RPMI7951 (cell line): ENCODE measurements at regions not wholly inside any gene's neighbourhood (a gene's known extent, or its start where the extent isn't known, plus 50 kb on each side); places are given as distances from the start of the nearest gene placed in this dataset.
A peak's percentile ranks its signal among the peaks of the same experiment; 100 is the strongest.

ENCODE experiments used
- DNase-seq: peaks from one replicate; pipeline ENCODE4 v3.0.0-alpha.2; 2012; ENCODE audit warnings: low read depth

GRCh38 chr14:61167642-61168041 is 113.5 kb downstream of the TMEM30B start:
- DNase-seq, result no peak

DNA sequence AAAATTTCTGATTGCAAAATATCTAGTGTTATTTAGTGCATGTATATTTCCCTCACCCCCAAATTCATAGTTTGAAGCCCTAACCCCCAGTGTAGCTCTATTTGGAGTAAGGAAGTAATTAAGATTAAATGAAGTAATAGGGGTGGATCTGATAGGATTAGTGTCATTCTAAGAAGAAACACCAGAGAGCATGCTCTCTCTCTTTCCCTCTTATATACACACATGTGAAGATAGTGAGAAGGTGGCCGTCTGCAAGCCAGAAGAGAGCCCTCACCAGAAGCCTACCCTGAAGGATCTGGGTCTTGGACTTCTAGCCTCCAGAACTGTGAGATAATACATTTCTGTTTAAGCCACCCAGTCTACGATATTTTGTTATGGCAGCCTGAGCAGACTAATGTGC is 120.3 kb downstream of the TMEM30B start:
- DNase-seq, result no peak

DNA sequence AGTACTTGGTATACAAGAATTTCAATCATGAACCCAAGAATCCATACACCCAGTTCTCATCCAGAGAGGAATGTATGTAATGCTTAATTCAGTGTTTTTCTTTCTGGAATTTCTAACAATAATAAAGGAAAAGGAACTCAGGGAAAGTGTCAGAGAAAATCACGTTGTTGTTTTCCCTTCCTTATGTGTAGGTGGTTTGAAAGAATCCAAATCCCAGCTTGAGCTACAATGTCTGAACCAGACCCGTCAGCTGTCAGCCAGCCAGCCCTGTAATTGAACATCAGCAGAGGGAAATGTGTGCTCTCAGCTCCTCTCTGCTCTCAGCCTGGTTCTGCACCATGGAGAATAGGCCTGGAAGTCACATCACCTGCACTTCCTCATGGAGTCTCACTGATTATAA is 126.5 kb downstream of the TMEM30B start:
- no peak for DNase-seq

- DNase-seq, result no peak
These were observed 127.1 kb downstream of the TMEM30B start for GRCh38 chr14:61153914-61154545.

- DNase-seq, result peak; percentile 57
These were observed 127.7 kb downstream of the TMEM30B start for GRCh38 chr14:61153431-61153830.

DNA sequence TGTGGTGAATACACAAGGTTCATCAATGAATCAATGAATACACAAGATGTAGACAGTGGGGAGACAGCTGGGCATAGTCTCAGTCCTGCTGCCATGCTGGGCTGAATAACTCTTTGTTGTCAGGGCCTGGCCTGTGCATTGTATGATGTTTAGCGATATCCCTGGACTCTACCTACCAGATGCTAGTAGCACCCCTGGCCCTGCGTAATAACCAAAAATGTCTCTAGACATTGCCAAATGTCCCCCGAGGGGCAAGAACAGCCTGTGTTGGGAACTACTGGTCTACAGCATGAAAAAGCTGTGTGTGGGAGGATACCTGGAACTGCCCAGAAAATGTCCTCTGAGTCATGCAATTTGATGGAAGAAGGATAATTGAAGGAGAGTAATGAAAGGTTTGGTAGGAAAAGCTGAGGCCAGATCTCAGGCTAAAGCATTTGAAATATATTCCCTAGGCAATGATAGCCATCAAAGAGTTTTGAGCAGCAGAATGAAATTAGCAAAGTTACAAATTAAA is 128.2 kb downstream of the TMEM30B start:
- DNase-seq, result peak; percentile 84

DNA sequence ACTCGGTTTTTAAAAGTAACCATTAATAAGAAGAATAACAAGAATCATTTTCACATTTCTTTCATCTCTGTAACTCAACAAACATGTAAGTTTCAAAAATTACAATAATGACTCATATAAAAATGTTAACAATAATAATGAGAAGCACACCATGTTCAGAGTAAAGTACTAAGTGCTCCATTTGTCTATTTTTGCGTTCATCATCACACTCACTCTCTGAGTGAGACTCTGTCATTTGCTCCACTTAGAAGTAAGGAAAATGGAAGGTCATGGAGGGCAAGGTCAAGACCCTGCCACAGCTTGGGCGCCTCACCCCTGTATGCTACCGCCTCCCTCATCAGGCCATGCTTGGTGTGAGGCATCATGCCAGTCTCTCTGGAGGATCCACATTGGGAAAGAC is 129.9 kb downstream of the TMEM30B start:
- DNase-seq, result no peak

- DNase-seq, result no peak
These were observed 130.3 kb downstream of the TMEM30B start for GRCh38 chr14:61150851-61151250.

- DNase-seq, result no peak
These were observed 131.2 kb downstream of the TMEM30B start for GRCh38 chr14:61149896-61150295.

DNA sequence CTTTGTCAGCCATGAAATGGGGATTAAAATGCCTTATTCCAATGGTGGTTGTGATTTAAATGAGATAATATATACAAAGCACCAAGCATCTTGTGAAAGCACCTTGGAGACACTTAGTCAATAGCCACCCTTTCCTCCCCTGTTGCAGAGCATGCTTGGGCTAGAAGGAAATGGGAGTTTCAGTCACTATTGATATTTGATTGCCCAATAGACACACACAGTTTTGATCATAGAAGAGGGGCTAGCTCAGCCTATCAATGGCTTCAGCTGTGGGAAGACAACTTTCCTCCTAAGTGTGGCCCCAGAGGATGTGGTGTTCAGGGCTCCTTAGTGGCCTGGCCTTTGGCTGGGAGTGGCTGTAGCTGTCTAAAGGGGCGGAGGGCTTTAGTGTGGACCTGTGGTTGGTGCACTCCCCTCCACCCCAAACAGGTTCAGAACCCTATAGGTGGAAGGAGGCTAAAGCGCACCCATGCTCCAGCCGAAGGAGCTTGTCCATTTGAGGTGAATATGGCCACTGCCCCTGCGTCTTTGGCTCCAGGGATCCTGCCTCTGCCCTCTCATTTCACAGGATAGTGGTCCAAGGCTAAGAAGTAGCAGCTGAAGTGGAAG is 132.3 kb downstream of the TMEM30B start:
- no peak for DNase-seq

DNA sequence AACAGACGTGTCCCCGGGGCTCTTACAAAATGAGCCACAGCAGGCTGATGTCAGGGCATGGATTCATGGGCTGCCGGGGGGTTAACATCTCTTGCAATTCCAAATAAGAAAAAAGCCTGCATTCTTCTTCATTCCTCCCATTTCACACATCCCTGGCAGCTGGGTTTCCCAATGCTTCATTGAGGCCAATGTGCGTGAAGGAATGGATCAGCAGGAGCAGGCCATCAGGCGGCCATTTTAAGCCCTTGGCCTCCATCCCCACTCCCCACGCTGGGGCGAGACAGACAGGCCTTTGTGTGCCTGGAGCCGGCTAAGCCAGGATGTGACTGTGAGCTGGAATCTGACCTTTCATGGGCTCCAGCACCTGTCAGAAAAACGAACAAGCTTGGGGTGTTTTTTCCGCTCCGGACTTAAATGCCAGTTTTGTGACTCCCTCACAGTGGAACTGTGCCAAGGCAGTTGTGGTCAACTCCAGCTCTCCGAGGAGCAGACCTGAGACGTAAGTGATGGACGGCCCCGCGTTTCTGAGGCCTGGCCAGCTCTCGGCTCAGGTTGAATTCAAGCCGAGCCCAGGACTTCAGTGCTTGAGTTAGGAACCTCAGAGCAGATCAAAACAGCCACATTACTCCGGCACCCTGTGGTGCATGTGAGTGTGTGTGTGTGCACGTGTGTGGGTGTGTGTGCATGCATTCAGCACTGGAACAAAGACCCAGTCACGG is 133.1 kb downstream of the TMEM30B start:
- DNase-seq, result peak; percentile 99

DNA sequence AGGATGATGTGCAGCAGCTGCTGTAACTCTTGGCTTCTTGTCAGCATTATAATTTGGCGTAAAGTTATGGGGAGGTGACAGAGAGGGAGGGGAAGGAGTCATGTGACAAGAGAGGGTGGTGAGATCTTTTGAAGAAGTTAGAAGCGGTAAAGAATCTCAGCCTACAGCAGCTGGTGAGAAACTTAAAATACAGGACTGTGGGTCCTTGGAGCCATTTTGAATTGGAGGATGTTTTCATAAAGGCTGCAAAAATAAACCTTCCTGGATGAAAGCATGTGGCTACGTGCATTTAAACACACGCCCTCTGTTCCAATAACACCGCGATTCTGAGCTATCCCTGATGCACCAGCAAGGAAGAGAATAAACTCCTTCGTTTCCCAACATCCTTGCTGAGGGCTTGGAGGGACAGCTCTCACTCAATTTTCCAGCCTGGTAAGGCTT is 133.7 kb downstream of the TMEM30B start:
- DNase-seq, result peak; percentile 90

DNA sequence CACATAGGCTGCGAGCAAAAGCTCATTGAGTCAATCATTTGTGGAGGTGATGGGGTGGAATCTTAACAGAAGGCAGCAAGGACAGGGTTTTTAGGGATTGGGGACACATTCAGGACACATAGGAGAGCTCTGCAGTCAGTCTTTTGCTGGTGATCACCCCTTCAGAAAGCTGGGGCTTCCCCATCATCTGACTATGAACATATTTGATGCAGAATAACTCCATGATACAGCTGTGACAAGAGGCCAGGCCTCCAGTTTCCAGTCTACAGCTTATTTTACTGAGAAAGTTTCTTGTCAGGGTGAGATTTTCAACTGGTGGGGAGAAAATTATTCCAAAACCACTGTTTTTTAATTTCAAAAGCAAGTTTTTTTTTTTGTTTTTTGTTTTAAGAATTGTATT is 134.2 kb downstream of the TMEM30B start:
- DNase-seq, result no peak

DNA sequence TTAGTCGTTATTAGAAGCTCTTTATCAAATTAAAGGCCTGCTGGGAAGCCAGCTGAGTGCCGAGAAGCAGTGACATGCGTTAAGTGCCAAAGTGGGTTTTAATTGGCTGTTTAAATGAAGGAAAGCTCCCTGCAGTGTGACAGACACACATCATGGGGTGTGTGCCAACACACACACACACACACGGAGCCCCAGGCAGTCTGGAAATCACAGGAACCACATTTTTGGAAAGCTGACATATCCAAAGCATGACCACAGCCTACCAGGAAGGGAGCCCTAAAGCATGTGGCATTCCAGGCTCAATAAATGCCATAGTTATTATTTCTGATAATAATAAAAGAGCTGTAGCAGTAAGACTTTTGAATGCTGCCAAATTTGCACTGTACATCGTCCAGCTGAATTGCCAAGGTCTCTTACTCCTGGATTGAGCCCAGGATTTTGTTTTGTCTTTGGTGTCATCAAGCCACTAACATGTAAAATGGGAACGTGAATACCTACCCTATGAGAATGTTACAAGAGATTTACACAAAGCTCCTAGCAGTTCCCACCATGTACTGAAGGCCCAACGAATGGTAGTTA is 135.1 kb downstream of the TMEM30B start:
- peak; percentile 92 for DNase-seq

GRCh38 chr14:61145034-61145902 is 135.9 kb downstream of the TMEM30B start:
- peak; percentile 91 for DNase-seq

DNA sequence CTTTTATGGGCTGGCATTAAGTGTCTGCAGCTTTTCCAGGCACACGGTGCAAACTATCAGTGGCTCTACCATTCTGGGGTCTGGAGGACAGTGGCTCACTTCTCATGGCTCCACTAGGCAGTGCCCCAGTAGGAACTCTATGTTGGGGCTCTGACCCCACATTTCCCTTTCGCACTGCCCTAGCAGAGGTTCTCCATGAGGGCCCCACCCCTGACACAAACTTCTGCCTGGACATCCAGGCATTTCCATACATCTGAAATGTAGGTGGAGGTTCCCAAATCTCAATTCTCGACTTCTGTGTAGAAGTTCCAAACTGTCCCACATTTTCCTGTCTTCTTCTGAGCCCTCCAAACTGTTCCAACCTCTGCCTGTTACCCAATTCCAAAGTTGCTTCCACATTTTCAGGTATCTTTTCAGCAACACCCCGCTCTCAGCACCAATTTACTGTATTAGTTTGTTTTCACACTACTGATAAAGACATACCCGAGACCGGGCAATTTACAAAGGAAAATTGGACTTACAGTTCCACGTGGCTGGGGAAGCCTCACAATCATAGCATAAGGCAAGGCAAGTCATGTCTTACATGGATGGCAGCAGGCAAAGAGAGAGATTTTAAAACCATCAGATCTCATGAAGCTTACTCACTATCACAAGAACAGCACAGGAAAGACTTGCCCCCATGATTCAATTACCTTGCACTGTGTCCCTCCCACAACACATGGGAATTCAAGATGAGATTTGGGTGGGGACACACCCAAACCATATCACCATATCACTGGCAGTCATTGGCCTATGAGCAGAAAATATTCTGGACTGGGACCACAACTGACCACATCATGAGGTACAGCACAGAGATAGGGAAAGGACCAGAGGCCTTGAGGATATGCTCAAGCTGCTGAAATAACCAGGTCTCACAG is 136.8 kb downstream of the TMEM30B start:
- peak; percentile 24 for DNase-seq

DNA sequence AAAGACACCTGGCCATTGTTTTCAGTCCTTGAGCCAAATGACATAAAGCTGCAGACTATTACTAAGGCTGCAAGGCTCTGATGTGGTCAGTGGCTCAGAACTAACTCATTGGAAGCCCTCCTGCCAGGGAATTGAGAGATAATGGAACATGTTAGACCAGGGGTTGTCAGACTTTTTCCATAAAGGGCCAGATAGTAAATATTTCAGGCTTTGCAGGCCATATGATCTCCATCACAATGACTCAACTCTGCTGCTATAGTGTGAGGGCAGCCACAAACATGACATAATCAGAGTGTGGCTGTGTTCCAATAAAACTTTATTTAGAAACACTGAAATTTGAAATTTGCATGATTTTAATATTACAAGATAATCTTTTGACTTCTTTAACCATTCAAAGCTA is 140.3 kb downstream of the TMEM30B start:
- DNase-seq, result peak; percentile 90

- DNase-seq, result peak; percentile 34
These were observed 140.9 kb downstream of the TMEM30B start for GRCh38 chr14:61140271-61140670.

GRCh38 chr14:61139006-61139599 is 142.0 kb downstream of the TMEM30B start:
- DNase-seq, result no peak

- no peak for DNase-seq
These were observed 148.2 kb downstream of the TMEM30B start for GRCh38 chr14:61132894-61133293.
